Fibroblast of pulmonary artery (primary cell): ENCODE measurements at regions not wholly inside any gene's neighbourhood (a gene's known extent, or its start where the extent isn't known, plus 50 kb on each side); places are given as distances from the start of the nearest gene placed in this dataset.

Experiments used
- DNase-seq: peaks from one replicate; pipeline ENCODE4 v3.0.0-alpha.2; 2010; ENCODE audit warnings: low read depth
- H3K4me3 ChIP-seq: replicated peaks from 2 replicates; pipeline ENCODE4 v1.5.1; 2011; ENCODE audit warnings: low read depth, mild to moderate bottlenecking, control low read depth, low read length, moderate library complexity
- TF ChIP-seq, protein P1 (sequence below): IDR thresholded peaks from 2 replicates; pipeline ENCODE4 v1.5.1; 2011; ENCODE audit warnings: mild to moderate bottlenecking, control low read depth, low read length, inconsistent platforms; ENCODE audit errors: missing control alignments

DNA sequence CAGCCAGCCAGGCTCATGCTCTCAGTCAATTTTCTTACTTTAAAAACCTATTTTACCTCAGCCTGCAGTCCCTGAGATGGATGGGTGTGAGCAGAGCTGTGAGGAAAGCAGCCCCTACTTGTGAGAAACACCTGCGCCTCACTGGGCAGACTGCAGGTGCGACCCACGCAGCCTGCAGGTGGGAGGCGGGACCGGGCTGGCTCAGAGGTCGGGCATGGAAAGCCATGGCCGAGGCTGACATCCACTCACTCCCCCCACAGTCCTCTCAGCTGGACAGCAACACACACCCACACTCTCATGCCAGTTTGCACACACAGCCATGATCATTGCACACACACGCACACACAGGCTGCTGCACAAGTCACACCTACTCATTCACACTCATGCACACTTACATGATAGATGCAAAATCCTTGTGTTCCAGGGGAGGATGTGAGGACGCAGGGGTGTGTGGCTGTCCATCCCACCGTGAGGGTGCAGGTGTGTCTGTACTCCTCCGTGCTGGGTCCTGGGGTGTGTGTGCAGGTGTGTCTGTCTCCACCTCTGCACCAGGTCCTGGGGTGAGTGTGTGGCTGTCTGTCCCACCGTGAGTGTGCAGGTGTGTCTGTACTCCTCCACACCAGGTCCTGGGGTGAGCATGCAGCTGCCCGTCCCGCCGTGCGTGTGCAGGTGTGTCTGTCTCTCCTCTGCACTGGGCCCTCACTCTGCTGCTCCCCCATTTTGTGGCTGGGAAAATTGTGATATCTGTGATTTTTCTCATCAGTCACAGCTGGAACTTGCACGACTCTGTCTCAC lies 166.5 kb downstream of the RTP5 start:
- DNase-seq: no peak

DNA sequence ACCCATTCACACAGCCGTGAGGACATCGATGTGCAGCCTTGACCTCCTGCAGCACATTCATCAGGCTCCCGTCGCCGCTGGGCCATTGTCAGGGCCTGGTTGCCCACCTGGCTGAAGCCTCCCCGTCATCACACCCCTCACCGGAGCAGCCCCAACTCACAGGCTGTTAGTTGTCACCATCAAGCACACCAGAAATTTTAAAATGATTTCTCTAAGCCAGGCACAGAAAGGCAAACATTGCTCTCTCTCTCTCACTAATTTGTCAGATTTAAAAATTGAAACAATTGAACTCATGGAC lies 167.1 kb downstream of the RTP5 start:
- TF ChIP-seq, protein P1, sequence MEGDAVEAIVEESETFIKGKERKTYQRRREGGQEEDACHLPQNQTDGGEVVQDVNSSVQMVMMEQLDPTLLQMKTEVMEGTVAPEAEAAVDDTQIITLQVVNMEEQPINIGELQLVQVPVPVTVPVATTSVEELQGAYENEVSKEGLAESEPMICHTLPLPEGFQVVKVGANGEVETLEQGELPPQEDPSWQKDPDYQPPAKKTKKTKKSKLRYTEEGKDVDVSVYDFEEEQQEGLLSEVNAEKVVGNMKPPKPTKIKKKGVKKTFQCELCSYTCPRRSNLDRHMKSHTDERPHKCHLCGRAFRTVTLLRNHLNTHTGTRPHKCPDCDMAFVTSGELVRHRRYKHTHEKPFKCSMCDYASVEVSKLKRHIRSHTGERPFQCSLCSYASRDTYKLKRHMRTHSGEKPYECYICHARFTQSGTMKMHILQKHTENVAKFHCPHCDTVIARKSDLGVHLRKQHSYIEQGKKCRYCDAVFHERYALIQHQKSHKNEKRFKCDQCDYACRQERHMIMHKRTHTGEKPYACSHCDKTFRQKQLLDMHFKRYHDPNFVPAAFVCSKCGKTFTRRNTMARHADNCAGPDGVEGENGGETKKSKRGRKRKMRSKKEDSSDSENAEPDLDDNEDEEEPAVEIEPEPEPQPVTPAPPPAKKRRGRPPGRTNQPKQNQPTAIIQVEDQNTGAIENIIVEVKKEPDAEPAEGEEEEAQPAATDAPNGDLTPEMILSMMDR: no peak
- DNase-seq: no peak
- H3K4me3 ChIP-seq: no peak overlapping the region

More for the DNA sequence above, 166.5 kb downstream of the RTP5 start:
- no peak overlapping the region for H3K4me3 ChIP-seq
- TF ChIP-seq, protein P1: no peak

DNA sequence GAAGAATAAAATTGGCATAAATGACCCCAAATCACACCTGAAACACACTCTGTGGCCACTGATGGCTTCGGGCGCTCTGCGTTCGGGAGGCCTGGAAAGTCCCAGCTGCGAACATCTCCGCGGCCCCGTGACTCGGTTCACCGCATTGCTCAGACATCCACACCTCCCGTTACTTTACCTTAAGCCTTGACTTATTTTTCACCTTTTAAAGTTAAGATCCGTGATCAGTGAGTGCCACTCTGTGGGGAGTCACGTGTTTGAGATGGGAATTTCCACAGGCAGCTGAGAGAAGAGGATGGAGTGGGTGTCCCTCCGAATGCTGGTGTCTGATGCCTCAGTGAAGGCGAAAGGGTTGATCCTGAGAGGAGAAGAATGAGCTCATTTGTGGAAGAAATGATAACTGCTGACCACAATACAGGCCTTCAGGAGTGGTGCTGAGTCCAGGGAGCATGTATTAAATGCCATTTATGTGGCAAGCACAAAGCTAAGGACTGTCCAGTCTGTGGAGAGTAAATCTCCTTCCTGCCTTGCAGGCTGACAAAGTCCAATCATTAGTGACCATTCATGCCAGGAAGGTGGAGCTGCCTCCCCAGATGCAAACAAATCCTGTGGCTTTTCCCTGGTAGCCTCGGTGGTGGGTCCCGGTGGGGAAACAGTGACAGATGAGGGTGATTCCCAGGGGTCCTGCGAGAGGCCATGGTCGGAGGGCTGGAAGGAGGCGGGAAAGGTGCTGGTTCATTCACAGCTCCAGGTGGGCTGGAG lies 168.8 kb downstream of the RTP5 start:
- no peak overlapping the region for H3K4me3 ChIP-seq
- DNase-seq: no peak
- TF ChIP-seq, protein P1: no peak

DNA sequence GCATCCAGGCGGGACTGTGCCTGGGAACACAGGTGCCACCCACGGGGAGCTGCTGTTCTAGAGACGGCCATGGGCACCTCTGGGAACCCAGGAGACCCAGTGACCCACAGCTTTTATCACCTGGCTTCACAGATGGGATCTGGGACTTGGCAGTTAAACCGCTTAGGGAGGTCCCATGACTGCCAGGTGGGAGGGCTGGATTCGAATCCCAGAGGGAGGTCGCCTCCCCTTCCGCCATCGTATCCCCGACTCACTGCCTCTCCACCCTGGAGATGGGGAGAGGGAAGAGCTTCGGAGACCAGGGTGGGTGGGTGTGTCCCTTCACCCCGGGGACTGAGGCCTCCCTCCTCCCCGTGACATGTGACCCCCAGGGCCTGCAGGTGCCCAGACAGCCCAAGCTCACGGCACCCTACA lies 169.4 kb downstream of the RTP5 start:
- no peak overlapping the region for H3K4me3 ChIP-seq
- TF ChIP-seq, protein P1: no peak
- no peak for DNase-seq

DNA sequence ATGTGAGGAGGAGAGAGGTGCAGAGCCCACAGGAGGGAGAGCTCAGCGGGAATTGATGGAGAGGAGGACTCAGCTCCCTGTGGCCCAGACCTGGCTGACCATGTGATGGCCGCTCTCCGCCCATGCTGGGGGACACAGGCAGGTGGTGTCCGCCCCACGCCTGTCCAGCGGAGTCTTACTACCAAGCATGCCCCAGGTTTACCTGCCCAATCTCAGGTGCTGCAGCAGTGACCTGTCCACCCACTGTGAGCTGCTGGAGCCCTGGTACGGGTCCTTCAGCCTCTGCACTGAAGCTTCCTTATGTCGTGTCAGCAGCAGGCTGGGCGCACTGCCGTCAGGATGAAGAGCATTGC lies 170.8 kb downstream of the RTP5 start:
- DNase-seq: no peak
- H3K4me3 ChIP-seq: no peak overlapping the region
- TF ChIP-seq, protein P1: no peak

DNA sequence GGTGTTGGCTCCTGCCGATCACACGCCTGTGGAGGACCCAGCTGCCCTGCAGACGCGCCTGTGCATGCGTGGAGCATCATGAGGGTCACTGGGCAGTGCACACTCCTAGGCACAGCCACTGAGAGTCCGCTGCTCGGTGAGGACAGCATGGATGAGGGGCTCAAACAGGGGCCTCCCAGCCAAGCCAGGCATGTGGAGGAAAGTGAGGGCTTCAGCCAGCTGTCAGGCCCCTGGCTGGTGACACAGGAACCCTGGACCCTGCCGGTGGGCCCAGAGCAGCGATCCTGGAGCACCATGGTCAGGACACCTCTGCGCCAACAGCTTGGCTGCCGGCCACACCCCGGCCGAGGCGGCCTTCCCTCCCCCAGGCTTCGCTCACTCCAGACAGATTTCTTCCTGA lies 171.2 kb downstream of the RTP5 start:
- DNase-seq: no peak
- TF ChIP-seq, protein P1: no peak
- H3K4me3 ChIP-seq: no peak overlapping the region
